Stimulated activated CD4-positive, alpha-beta T cell treated with anti-CD3 and anti-CD28 coated beads, Interleukin-15, amount 100 ng/mL, for 24 hours (primary cell): ENCODE measurements at regions not wholly inside any gene's neighbourhood (a gene's known extent, or its start where the extent isn't known, plus 50 kb on each side); places are given as distances from the start of the nearest gene placed in this dataset.

ENCODE experiments used
- DNase-seq: peaks from one replicate; pipeline ENCODE4 v3.0.0-alpha.2; 2020

- no peak for DNase-seq
Observed at GRCh38 chr20:19079536-19080299, 132.7 kb upstream of the SLC24A3 start.

GRCh38 chr20:19081937-19082336 lies 130.5 kb upstream of the SLC24A3 start:
- no peak for DNase-seq

GRCh38 chr20:19083136-19083621 lies 129.3 kb upstream of the SLC24A3 start:
- no peak for DNase-seq

- no peak for DNase-seq
Observed at GRCh38 chr20:19090332-19090731, 122.1 kb upstream of the SLC24A3 start.

GRCh38 chr20:19094959-19095541 lies 117.4 kb upstream of the SLC24A3 start:
- DNase-seq, result no peak

- no peak for DNase-seq
Observed at GRCh38 chr20:19095762-19096161, 116.7 kb upstream of the SLC24A3 start.

GRCh38 chr20:19096843-19097242 lies 115.6 kb upstream of the SLC24A3 start:
- no peak for DNase-seq

- DNase-seq, result no peak
Observed at GRCh38 chr20:19098117-19098516, 114.3 kb upstream of the SLC24A3 start.

GRCh38 chr20:19098806-19099578 lies 113.5 kb upstream of the SLC24A3 start:
- no peak for DNase-seq

GRCh38 chr20:19099596-19100545 lies 112.6 kb upstream of the SLC24A3 start:
- DNase-seq, result no peak

GRCh38 chr20:19100975-19101374 lies 111.5 kb upstream of the SLC24A3 start:
- no peak for DNase-seq

- DNase-seq, result no peak
Observed at GRCh38 chr20:19104186-19104585, 108.3 kb upstream of the SLC24A3 start.

- DNase-seq, result no peak
Observed at GRCh38 chr20:19108155-19108554, 104.3 kb upstream of the SLC24A3 start.

GRCh38 chr20:19110285-19110684 lies 102.2 kb upstream of the SLC24A3 start:
- no peak for DNase-seq

- DNase-seq, result no peak
Observed at GRCh38 chr20:19110881-19111460, 101.5 kb upstream of the SLC24A3 start.

- DNase-seq, result no peak
Observed at GRCh38 chr20:19112828-19113227, 99.6 kb upstream of the SLC24A3 start.

- no peak for DNase-seq
Observed at GRCh38 chr20:19113343-19113930, 99.0 kb upstream of the SLC24A3 start.

- no peak for DNase-seq
Observed at GRCh38 chr20:19114410-19114809, 98.0 kb upstream of the SLC24A3 start.

GRCh38 chr20:19115581-19115980 lies 96.9 kb upstream of the SLC24A3 start:
- no peak for DNase-seq

GRCh38 chr20:19120011-19120410 lies 92.4 kb upstream of the SLC24A3 start:
- DNase-seq, result no peak

GRCh38 chr20:19120569-19120968 lies 91.9 kb upstream of the SLC24A3 start:
- no peak for DNase-seq

GRCh38 chr20:19121463-19121862 lies 91.0 kb upstream of the SLC24A3 start:
- DNase-seq, result no peak
